ENCODE measurements at regions not wholly inside any gene's neighbourhood (a gene's known extent, or its start where the extent isn't known, plus 50 kb on each side); places are given as distances from the start of the nearest gene placed in this dataset.

GRCh38 chr13:52974711-52975110 is 53.9 kb upstream of the OLFM4 start (continued):
- TF ChIP-seq ZNF398 (CRISPR knock-in tag; IDR thresholded peaks at IDR 0.05) (no peak), JUND (IDR thresholded peaks at IDR 0.05; ENCODE audit: borderline replicate concordance, low read depth, low read length) (no peak), JUND (tag; IDR thresholded peaks at IDR 0.05; ENCODE audit: borderline replicate concordance, low read depth, low read length) (no peak), ETV1 (tag; conservative IDR thresholded peaks at IDR 0.05; ENCODE audit: low read depth) (no peak)

- Histone ChIP-seq H3K36me3 (ENCODE audit: control insufficient read depth, insufficient read depth, low read length) (no peaks in the 10 kb centered on the region), H3K9ac (ENCODE audit: insufficient read depth in 1 of 2, low read depth in 2 of 2, low read length in 2 of 2) (no peak overlapping the region), H3K9me3 (replicated peaks; ENCODE audit: control insufficient read depth, insufficient read depth, low read depth, low read length) (no peaks in the 10 kb centered on the region), H2AFZ (ENCODE audit: low read depth, low read length) (no peak overlapping the region), H4K20me1 (replicated peaks; ENCODE audit: control insufficient read depth, insufficient read depth, low read length) (no peaks in the 10 kb centered on the region), H3K4me1 (replicated peaks in 1 of 2; ENCODE audit: control insufficient read depth in 2 of 2, insufficient read depth in 2 of 2, low read length in 2 of 2) (no peaks in the 10 kb centered on the region), H3K4me2 (ENCODE audit: insufficient read depth, low read length) (no peak overlapping the region), H3K9me1 (ENCODE audit: control insufficient read depth, insufficient read depth, low read length) (no peaks in the 10 kb centered on the region), H3K27ac (ENCODE audit: extremely low read depth, low read depth, low read length) (no peak overlapping the region), H3K27me3 (ENCODE audit: control insufficient read depth in 2 of 2, insufficient read depth in 2 of 2, low read length in 2 of 2) (no peaks in the 10 kb centered on the region), H3K79me2 (ENCODE audit: control insufficient read depth, insufficient read depth, low read length) (no peaks in the 10 kb centered on the region), H3K4me3 (no peak overlapping the region)
- intact Hi-C loops (cut with micrococcal nuclease) (loop anchor here (2.0 kb wide), 1 partner anchor 361 kb away; no protein-coding TSS in a partner anchor), in situ Hi-C loops (cut with MboI) (loop anchor here (25.0 kb wide), 1 partner anchor 357 kb away; no protein-coding TSS in a partner anchor)
- ChIA-PET POLR2A (no interaction called here), CTCF (ENCODE audit: low intra/inter-chr PET ratio) (interaction anchor here (1.2 kb wide), 1 partner anchor 299 kb away, joined by 3 read pairs; no protein-coding TSS in a partner anchor)
- ATAC-seq (no peak), FAIRE-seq (no peak), DNase-seq (ENCODE audit: extremely low read depth in 1 of 4, low spot score in 3 of 4) (no peak)
- BruUV-seq (replicated peaks), result no TSS peak
- WGBS (ENCODE audit: insufficient coverage, low coverage, missing lambda C conversion rate), result 0% methylated on average over 4 of the region's 4 CpGs
- TF ChIP-seq ZNF124 (CRISPR knock-in tag; IDR thresholded peaks at IDR 0.05) (no peak), ZNF24 (IDR thresholded peaks at IDR 0.05) (no peak), ADNP (tag; IDR thresholded peaks at IDR 0.05) (no peak), ATF1 (CRISPR knock-in tag; IDR thresholded peaks at IDR 0.05) (no peak), ATF1 (tag; IDR thresholded peaks at IDR 0.05) (no peak), KDM2B (CRISPR knock-in tag; IDR thresholded peaks at IDR 0.05) (no peak), ZNF449 (CRISPR knock-in tag; IDR thresholded peaks at IDR 0.05) (no peak), BRF1 (IDR thresholded peaks at IDR 0.05; ENCODE audit: borderline replicate concordance, extremely low read depth, insufficient read length) (no peak), GTF2F1 (IDR thresholded peaks at IDR 0.05; ENCODE audit: low read depth, low read length) (no peak), NFATC3 (IDR thresholded peaks at IDR 0.05) (no peak), SAP30 (IDR thresholded peaks at IDR 0.05; ENCODE audit: borderline replicate concordance, insufficient read depth, low read depth, low read length, poor library complexity, severe bottlenecking) (no peak), MTA1 (IDR thresholded peaks at IDR 0.05; ENCODE audit: borderline replicate concordance) (no peak), ZBTB34 (CRISPR knock-in tag; IDR thresholded peaks at IDR 0.05) (no peak), YBX1 (IDR thresholded peaks at IDR 0.05) (no peak), ELF1 (tag; IDR thresholded peaks at IDR 0.05) (no peak), BACH1 (tag; IDR thresholded peaks at IDR 0.05) (no peak)
These were observed 59.2 kb upstream of the OLFM4 start for GRCh38 chr13:52969373-52969772.
